Vagina (tissue), 2 donors: ENCODE measurements at regions not wholly inside any gene's neighbourhood (a gene's known extent, or its start where the extent isn't known, plus 50 kb on each side); places are given as distances from the start of the nearest gene placed in this dataset.
"Not testable (repeated sequence)": the region's sequence is repeated elsewhere in the genome, so short reads cannot be mapped to it uniquely, and the experiment has no call there.

ENCODE experiments used
- DNase-seq, 2 donors: peaks; one replicate each; pipeline ENCODE4 v3.0.0-alpha.2; 2017; ENCODE audit errors: extremely low spot score in 2 of 2
- H3K27ac ChIP-seq: fragments of 200-600 bp; sonication (generic); one replicate; pipeline ENCODE4 v1.5.1; 2019
- H3K27me3 ChIP-seq: fragments of 200-600 bp; sonication (generic); one replicate; pipeline ENCODE4 v1.5.1; 2019
- H3K36me3 ChIP-seq, 2 donors: fragments of 200-600 bp; sonication (generic); one replicate each; pipeline ENCODE4 v1.5.1; 2017 to 2019
- H3K4me1 ChIP-seq: fragments of 200-600 bp; sonication (generic); one replicate; pipeline ENCODE4 v1.5.1; 2019
- H3K4me3 ChIP-seq, 2 donors: fragments of 200-600 bp; sonication (generic); 1 replicate in 1 of 2; 2 replicates in 1 of 2; pipeline ENCODE4 v1.5.1; 2016 to 2019
- H3K9me3 ChIP-seq: fragments of 200-600 bp; sonication (generic); one replicate; pipeline ENCODE4 v1.5.1; 2019
- CTCF ChIP-seq, 3 experiments: fragments of 450-650 bp in 2 of 3; fragments of 200-600 bp in 1 of 3; sonication (generic) in 1 of 3; IDR thresholded peaks; one replicate each; pipeline ENCODE4 v1.5.1; 2017 to 2019; ENCODE audit warnings: antibody characterized with exemption in 3 of 3, mild to moderate bottlenecking in 2 of 3, moderate library complexity in 2 of 3
- POLR2A ChIP-seq, 2 donors: fragments of 450-650 bp; IDR thresholded peaks; one replicate each; pipeline ENCODE4 v1.6.1; 2017; ENCODE audit warnings: antibody characterized with exemption in 2 of 2, mild to moderate bottlenecking in 2 of 2, moderate library complexity in 2 of 2
- POLR2AphosphoS5 ChIP-seq, 2 donors: sonication (generic); formaldehyde crosslinking; IDR thresholded peaks; one replicate each; pipeline ENCODE4 v1.9.0; 2017; ENCODE audit warnings: antibody characterized with exemption in 2 of 2, mild to moderate bottlenecking in 2 of 2, low read depth in 1 of 2; ENCODE audit not compliant: insufficient read depth in 1 of 2
- intact Hi-C: fragments of 100-400 bp; cut with DNase I; formaldehyde crosslinking; loops from one replicate; pipeline ENCODE4 v1.15.1; 2023

GRCh38 chr4:118410138-118410537, 57.3 kb upstream of the PRSS12 start:
- H3K36me3 ChIP-seq = no peaks in the 10 kb centered on the region
- no peaks in the 10 kb centered on the region for H3K27me3 ChIP-seq
- intact Hi-C loops = no loop called here
- H3K4me3 ChIP-seq = no peak overlapping the region
- H3K27ac ChIP-seq = no peak overlapping the region
- TF ChIP-seq POLR2A (IDR thresholded peaks at IDR 0.05) (no peak), CTCF (IDR thresholded peaks at IDR 0.05) (no peak), POLR2AphosphoS5 (IDR thresholded peaks at IDR 0.05; ENCODE audit: insufficient read depth in 1 of 2, low read depth in 1 of 2) (no peak)
- no peaks in the 10 kb centered on the region for H3K9me3 ChIP-seq
- no peak for DNase-seq
- H3K4me1 ChIP-seq = no peaks in the 10 kb centered on the region

GRCh38 chr4:118417325-118417724, 64.5 kb upstream of the PRSS12 start:
- H3K27me3 ChIP-seq = no peaks in the 10 kb centered on the region
- intact Hi-C loops = no loop called here
- TF ChIP-seq CTCF (IDR thresholded peaks at IDR 0.05) (no peak), POLR2AphosphoS5 (IDR thresholded peaks at IDR 0.05; ENCODE audit: insufficient read depth in 1 of 2, low read depth in 1 of 2) (no peak)
- H3K9me3 ChIP-seq = no peaks in the 10 kb centered on the region
- no peak overlapping the region for H3K4me3 ChIP-seq
- H3K4me1 ChIP-seq = no peaks in the 10 kb centered on the region
- no peak for DNase-seq
- H3K27ac ChIP-seq = no peak overlapping the region
- H3K36me3 ChIP-seq = no peaks in the 10 kb centered on the region

GRCh38 chr4:118417800-118418199, 65.0 kb upstream of the PRSS12 start:
- DNase-seq, H3K4me3 ChIP-seq, H3K9me3 ChIP-seq, intact Hi-C loops, H3K4me1 ChIP-seq, H3K36me3 ChIP-seq, H3K27me3 ChIP-seq, H3K27ac ChIP-seq: not testable (repeated sequence)

- intact Hi-C loops, H3K9me3 ChIP-seq, H3K4me3 ChIP-seq, H3K27me3 ChIP-seq, H3K4me1 ChIP-seq, H3K36me3 ChIP-seq, DNase-seq, H3K27ac ChIP-seq: not testable (repeated sequence)
These were observed 65.6 kb upstream of the PRSS12 start for GRCh38 chr4:118418396-118418795.

GRCh38 chr4:118419626-118420025, 66.8 kb upstream of the PRSS12 start:
- H3K9me3 ChIP-seq, H3K36me3 ChIP-seq, DNase-seq, H3K27ac ChIP-seq, H3K27me3 ChIP-seq, H3K4me1 ChIP-seq, intact Hi-C loops: not testable (repeated sequence)
- peak overlapping the region in 1 of 2 donors; percentile 13 for H3K4me3 ChIP-seq

- not testable (repeated sequence) for H3K4me1 ChIP-seq, DNase-seq
These were observed 71.3 kb upstream of the PRSS12 start for GRCh38 chr4:118424062-118424461.

GRCh38 chr4:118428881-118429280, 76.1 kb upstream of the PRSS12 start:
- H3K4me1 ChIP-seq, intact Hi-C loops, H3K36me3 ChIP-seq, H3K9me3 ChIP-seq, H3K27ac ChIP-seq, H3K27me3 ChIP-seq, DNase-seq, H3K4me3 ChIP-seq: not testable (repeated sequence)

More at GRCh38 chr4:118424062-118424461, 71.3 kb upstream of the PRSS12 start:
- H3K36me3 ChIP-seq, H3K4me3 ChIP-seq, H3K27me3 ChIP-seq, H3K9me3 ChIP-seq, H3K27ac ChIP-seq, intact Hi-C loops: not testable (repeated sequence)

- H3K9me3 ChIP-seq, H3K27me3 ChIP-seq, H3K4me3 ChIP-seq, H3K27ac ChIP-seq, H3K4me1 ChIP-seq, H3K36me3 ChIP-seq, intact Hi-C loops, DNase-seq: not testable (repeated sequence)
These were observed 79.6 kb upstream of the PRSS12 start for GRCh38 chr4:118432359-118432758.

GRCh38 chr4:118433612-118434375, 81.0 kb upstream of the PRSS12 start:
- H3K4me1 ChIP-seq = not testable (repeated sequence)

GRCh38 chr4:118435415-118435814, 82.6 kb upstream of the PRSS12 start:
- DNase-seq, H3K4me1 ChIP-seq, H3K27me3 ChIP-seq, intact Hi-C loops, H3K9me3 ChIP-seq, H3K36me3 ChIP-seq, H3K4me3 ChIP-seq, H3K27ac ChIP-seq: not testable (repeated sequence)

More at GRCh38 chr4:118433612-118434375, 81.0 kb upstream of the PRSS12 start:
- H3K27ac ChIP-seq, intact Hi-C loops, DNase-seq, H3K36me3 ChIP-seq, H3K4me3 ChIP-seq, H3K27me3 ChIP-seq, H3K9me3 ChIP-seq: not testable (repeated sequence)

GRCh38 chr4:118442115-118442837, 89.5 kb upstream of the PRSS12 start:
- H3K27me3 ChIP-seq, intact Hi-C loops, H3K36me3 ChIP-seq, H3K27ac ChIP-seq, DNase-seq, H3K4me1 ChIP-seq, H3K4me3 ChIP-seq, H3K9me3 ChIP-seq: not testable (repeated sequence)
